ENCODE measurements at regions not wholly inside any gene's neighbourhood (a gene's known extent, or its start where the extent isn't known, plus 50 kb on each side); places are given as distances from the start of the nearest gene placed in this dataset.
A peak's percentile ranks its signal among the peaks of the same experiment; 100 is the strongest.

- no peaks in the 10 kb centered on the region for H3K27me3 ChIP-seq (ENCODE audit: insufficient read depth)
- no peak overlapping the region for H3K4me3 ChIP-seq
- peaks cover 8% of the 10 kb centered on the region; the same call in 1 of the 2 replicates for H3K9me2 ChIP-seq (ENCODE audit: insufficient read depth)
- 0 out of 2 replicates have a peak overlapping the region, but pooled peaks have one; percentile 18 for H3K27ac Mint-ChIP-seq
- peaks cover 10% of the 10 kb centered on the region for H3K4me1 Mint-ChIP-seq
- no peaks in the 10 kb centered on the region for H3K36me3 ChIP-seq (ENCODE audit: insufficient read depth)
- no peak for ATAC-seq
- TF ChIP-seq ZNF331 (CRISPR knock-in tag; IDR thresholded peaks at IDR 0.05; ENCODE audit: low read depth), result no peak
- TF ChIP-seq REST (IDR thresholded peaks at IDR 0.05; ENCODE audit: unreplicated experiment), result no peak
- no peak for TF ChIP-seq JUNB (IDR thresholded peaks at IDR 0.05; ENCODE audit: unreplicated experiment)
- TF ChIP-seq ETS1 (IDR thresholded peaks at IDR 0.05), result no peak
- TF ChIP-seq ZNF114 (CRISPR knock-in tag; IDR thresholded peaks at IDR 0.05), result no peak
- H3K9me3 Mint-ChIP-seq, result peaks cover 9% of the 10 kb centered on the region
- H2AFZ ChIP-seq, result no peak overlapping the region
- H3K36me3 Mint-ChIP-seq (ENCODE audit: low read depth), result no peaks in the 10 kb centered on the region; the same call in 2 of the 3 replicates
- H3K27me3 Mint-ChIP-seq (ENCODE audit: insufficient read depth, low read depth, poor library complexity), result no peaks in the 10 kb centered on the region
- no peak overlapping the region for H3K27ac ChIP-seq (ENCODE audit: low read depth)
- H3K4me3 Mint-ChIP-seq, result no peak overlapping the region
- H3F3A ChIP-seq (replicated peaks; ENCODE audit: low read depth), result no peaks in the 10 kb centered on the region
- no peak for DNase-seq (ENCODE audit: low spot score)
- no peaks in the 10 kb centered on the region for H4K20me1 ChIP-seq (replicated peaks; ENCODE audit: insufficient read depth)
- no peaks in the 10 kb centered on the region for H3K79me2 ChIP-seq (replicated peaks; ENCODE audit: insufficient read depth)
- peaks cover 9% of the 10 kb centered on the region for H3K4me1 ChIP-seq (ENCODE audit: insufficient read depth)
- no peak overlapping the region for H3K4me2 ChIP-seq
Observed at GRCh38 chr5:30957591-30957990, 235.9 kb upstream of the CDH6 start.

- no peaks in the 10 kb centered on the region for H3K27me3 ChIP-seq (ENCODE audit: insufficient read depth)
- H3K9me3 Mint-ChIP-seq, result peaks cover 9% of the 10 kb centered on the region
- H3F3A ChIP-seq (replicated peaks; ENCODE audit: low read depth), result no peaks in the 10 kb centered on the region
- peaks cover 8% of the 10 kb centered on the region; the same call in 1 of the 2 replicates for H3K9me2 ChIP-seq (ENCODE audit: insufficient read depth)
- H3K4me3 ChIP-seq, result no peak overlapping the region
- no peak overlapping the region for H3K27ac ChIP-seq (ENCODE audit: low read depth)
- H3K36me3 Mint-ChIP-seq (ENCODE audit: low read depth), result no peaks in the 10 kb centered on the region; the same call in 2 of the 3 replicates
- H3K79me2 ChIP-seq (replicated peaks; ENCODE audit: insufficient read depth), result no peaks in the 10 kb centered on the region
- H3K27me3 Mint-ChIP-seq (ENCODE audit: insufficient read depth, low read depth, poor library complexity), result no peaks in the 10 kb centered on the region
- H3K36me3 ChIP-seq (ENCODE audit: insufficient read depth), result no peaks in the 10 kb centered on the region
- H3K4me1 Mint-ChIP-seq, result peaks cover 10% of the 10 kb centered on the region
- no peak overlapping the region for H2AFZ ChIP-seq
- H3K4me2 ChIP-seq, result no peak overlapping the region
- H3K27ac Mint-ChIP-seq, result no peak overlapping the region
- DNase-seq (ENCODE audit: low spot score), result no peak
- H3K4me3 Mint-ChIP-seq, result no peak overlapping the region
- no peaks in the 10 kb centered on the region for H4K20me1 ChIP-seq (replicated peaks; ENCODE audit: insufficient read depth)
- no peak for ATAC-seq
- peaks cover 9% of the 10 kb centered on the region for H3K4me1 ChIP-seq (ENCODE audit: insufficient read depth)
- no peak for TF ChIP-seq ZNF462 (CRISPR knock-in tag; IDR thresholded peaks at IDR 0.05)
- no peak for TF ChIP-seq JUNB (IDR thresholded peaks at IDR 0.05; ENCODE audit: unreplicated experiment)
- no peak for TF ChIP-seq CREB1 (CRISPR knock-in tag; IDR thresholded peaks at IDR 0.05; ENCODE audit: low read depth)
- no peak for TF ChIP-seq ZNF331 (CRISPR knock-in tag; IDR thresholded peaks at IDR 0.05; ENCODE audit: low read depth)
- no peak for TF ChIP-seq POLR2AphosphoS5 (IDR thresholded peaks at IDR 0.05; ENCODE audit: low read depth)
- TF ChIP-seq EZH2 (IDR thresholded peaks at IDR 0.05; ENCODE audit: low read depth, unreplicated experiment), result no peak
Observed at GRCh38 chr5:30956251-30956650, 237.2 kb upstream of the CDH6 start.

Measured in GM23338 (cell line).